GM18502 (cell line): ENCODE measurements at regions not wholly inside any gene's neighbourhood (a gene's known extent, or its start where the extent isn't known, plus 50 kb on each side); places are given as distances from the start of the nearest gene placed in this dataset.

Experiments
- ATAC-seq: cut with Tn5 transposase; IDR thresholded peaks from one replicate; pipeline ENCODE4 v1.9.1; 2021; ENCODE audit warnings: mild to moderate bottlenecking; ENCODE audit not compliant: unreplicated experiment, poor library complexity

DNA sequence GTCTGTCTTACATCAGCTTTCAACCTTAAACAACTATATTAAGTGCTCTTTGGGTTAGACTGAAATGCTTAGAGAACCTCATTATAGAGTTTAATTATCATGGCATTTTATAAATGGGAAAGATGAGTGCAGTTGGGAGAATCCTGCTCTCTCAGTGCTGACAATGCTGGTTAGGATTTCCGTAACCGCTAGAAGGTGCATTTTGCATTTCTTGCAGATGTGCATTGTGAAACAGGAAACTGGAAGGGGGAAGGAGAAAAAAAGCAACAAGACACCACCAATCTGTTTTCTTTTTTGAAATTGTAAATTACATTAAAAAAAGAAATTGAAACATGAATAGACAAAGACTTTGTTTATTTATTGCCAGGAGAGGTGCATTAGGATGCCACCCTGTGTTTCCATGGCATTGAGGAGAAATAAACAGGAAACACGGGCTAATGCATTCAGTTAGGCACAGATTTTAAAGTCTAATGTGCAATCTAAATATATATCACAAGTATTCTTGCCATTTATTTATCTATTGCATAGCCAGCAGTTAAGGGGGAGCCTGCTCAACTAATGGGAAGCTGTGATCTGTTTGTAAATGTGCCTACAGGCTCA lies 478.9 kb downstream of the PSAT1 start:
- no peak for ATAC-seq

DNA sequence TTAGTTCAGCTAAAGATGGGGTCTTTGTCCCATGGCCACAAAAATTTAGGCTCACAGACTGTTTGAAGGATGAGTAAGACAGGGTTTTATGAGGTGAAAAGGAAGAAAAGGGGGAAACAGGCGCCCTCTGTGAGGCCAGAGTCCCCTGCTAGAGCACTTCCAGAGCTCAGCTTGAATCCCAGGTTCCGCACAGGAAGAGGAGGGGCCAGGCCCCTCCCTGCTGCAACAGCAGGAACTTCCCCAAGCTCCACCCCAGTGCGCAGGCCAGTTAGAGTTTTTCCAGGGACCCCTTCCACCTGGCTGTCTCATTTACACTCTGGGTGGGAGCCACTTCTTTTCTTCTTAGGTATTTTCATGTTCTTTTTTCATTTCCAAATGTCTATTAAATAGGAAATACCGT lies 480.8 kb downstream of the PSAT1 start:
- ATAC-seq: no peak

DNA sequence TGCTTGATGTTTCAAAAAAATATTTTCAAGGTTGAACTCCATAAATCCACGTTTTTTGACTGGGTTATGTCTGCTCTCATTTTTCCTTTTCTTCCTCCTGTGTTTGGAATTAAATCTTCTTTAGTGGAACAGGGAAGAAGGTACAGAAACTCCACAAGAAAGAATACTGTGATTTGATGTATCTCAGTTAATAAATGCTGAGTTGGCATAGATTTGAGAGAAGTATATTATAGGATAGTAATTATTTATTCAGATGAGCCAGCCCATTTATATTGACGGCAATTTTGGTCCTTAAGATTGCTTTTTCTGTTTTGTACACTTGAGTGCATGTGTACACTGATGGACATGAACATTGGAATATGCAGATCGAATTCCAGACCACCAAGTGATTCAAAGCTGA lies 481.4 kb downstream of the PSAT1 start:
- no peak for ATAC-seq

DNA sequence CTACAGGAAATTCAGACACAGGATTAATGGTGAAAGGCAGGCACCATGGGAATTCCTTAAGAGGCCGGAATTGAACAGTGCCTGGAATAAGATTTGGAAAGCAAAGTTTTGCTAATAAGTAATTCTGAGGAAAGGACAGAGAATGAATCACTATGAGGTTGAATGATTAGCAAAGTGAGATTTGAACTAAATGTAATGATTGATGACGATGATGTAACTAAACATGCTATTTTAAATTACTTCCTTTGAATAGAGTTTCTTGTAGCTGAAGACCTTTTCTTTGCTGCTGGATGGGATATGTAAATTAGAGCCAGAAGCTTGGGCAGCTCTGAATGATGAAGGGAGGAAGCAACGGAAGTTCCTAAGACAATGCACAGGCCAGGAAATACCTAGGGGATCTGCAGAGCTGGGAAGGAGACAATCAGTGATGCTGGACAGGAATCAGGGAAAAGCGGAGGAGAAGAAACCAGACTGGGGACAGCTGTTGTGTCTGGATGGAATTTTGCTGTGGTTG lies 482.0 kb downstream of the PSAT1 start:
- ATAC-seq: no peak

DNA sequence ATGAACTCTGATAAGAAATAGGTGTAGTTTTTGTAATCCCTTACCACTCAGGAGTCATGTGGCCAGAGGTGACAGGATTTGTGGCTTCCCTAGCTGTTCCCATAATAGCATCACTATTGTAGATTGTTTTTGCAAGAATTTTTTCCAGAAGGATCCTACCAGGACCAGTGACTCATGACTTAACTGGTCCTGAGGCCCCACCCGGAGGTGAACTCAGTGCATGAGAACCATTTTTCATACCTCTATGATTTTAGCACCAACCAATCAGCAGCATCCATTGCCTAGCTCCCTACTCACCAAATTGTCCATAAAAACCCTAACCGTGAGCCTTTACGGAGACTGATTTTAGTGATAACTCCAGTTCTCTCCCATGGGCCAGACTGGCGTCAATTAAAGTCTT lies 484.8 kb downstream of the PSAT1 start:
- ATAC-seq: no peak

DNA sequence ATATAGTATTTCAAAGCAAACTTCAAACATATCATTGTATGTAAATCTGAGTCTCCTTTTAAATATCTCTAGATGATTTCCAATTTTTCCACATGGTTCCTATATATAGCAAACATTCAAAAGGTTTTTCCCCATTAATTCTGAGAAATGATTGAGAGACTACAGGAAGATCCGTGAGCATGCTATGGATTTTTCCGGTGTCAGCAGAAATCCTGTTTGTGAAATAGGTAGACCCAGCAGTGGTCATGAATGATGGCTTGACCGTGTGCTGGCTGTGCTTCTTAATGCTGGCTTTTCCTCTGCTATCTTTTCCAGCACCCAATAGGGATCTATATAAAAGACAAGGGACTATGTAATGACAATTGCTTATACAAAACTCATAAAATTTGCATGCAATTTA lies 485.3 kb downstream of the PSAT1 start:
- no peak for ATAC-seq

DNA sequence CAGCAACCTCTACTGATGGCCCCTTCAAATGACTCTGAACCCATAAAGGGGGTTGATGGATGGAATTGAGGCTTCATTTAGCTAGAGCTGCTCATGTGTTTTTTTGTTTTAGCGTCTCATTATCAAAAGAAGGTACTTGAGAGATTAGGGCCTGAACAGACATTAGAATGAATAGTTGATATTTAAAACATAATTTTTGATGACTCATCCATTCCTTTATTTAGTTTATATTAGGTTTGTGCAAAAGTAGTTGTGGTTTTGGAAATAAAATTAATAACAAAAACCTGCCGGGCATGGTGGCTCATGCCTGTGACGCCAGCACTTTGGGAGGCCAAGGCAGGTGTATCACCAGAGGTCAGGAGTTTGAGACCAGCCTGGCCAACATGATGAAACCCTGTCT lies 485.9 kb downstream of the PSAT1 start:
- no peak for ATAC-seq

DNA sequence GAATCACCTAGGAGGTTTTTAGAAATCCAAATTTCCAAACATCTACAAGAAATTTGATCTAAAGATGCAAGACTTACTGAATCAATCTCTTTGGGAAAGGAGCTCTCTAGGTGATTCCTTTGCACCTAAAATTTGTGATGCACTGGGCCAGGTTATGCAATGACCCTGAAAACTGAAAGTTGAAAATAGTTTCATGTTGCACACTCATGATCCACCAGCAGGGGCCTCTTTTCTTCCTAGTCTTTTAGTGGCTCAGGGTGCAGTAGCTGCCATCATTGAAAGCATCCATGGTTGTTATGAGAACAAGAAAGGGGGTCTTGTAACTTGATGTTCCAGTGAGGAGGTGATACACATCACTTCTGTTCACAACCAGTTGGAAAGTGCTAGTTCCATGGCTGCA lies 486.8 kb downstream of the PSAT1 start:
- no peak for ATAC-seq

DNA sequence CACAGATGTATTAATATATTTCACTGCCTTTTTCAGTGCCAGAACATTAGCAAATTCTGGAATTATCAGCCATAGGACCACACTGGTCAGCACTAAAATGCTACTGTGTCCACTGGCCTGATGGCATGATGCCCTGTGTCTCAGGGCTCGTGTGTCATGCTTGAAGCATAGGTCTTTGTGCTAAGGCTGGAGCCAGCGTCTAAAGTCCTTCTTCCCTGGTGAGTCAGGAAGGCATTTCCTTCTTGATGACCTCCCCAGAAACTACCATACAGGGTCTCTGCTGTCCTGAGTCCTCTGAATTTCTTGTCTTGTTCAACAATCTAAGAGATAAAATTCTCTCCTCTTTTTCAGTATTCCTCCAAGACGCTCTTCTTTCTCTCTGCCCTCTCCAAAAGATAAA lies 489.9 kb downstream of the PSAT1 start:
- ATAC-seq: no peak

DNA sequence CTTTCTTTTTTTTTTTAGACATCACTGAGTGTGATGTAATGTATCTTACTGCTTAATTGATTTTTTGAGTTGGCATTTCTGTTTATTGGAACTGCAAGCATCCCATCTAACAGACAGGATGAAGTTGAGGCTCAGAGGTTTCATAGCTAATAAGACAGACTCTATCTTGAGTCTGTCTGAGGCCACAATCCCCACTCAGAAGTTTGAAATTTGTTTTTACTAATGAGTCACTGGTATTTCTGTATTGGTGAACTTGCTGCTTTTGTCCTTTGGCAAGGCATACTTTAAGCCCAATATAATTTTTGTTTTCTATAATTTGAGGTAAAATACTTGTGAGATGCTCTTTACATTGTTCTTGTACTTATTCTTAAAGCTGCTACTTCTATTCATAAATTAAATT lies 491.2 kb downstream of the PSAT1 start:
- ATAC-seq: no peak

DNA sequence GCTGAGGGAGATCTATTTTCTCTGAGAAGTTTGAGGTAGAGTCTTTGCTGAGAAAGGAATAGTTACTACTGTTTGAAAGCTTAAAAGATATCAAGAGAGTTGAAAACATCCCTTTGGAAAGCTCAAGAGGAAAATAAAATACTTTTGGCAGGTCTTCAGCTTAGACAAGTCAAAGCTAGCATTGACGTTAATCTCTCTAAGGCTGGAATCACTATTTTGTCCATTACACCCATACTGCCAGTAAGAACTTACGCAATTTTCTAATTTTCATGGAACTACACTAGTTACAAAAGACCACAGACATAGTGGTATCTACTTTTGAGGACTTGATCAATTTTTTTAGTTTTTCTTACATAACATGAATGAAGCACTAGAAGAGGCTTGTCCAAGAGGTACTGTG lies 494.9 kb downstream of the PSAT1 start:
- ATAC-seq: no peak

DNA sequence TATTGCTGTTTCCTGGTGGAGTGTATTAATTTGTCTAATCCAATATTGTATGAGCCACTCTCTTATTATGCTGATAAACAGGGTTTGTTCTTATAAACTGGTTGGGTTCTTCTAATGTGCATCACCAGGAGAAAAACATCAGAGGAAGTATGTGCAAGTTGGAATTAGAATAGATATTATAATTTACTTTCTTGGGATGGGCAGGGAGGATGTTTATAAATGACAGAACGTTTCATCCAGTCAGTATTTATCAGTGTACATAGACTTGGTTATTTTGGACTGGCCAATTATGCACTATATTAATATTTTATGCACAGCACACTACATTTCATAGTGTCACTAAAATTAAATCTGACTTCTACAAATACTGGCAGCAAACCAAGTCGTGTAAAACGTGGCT lies 495.8 kb downstream of the PSAT1 start:
- no peak for ATAC-seq

DNA sequence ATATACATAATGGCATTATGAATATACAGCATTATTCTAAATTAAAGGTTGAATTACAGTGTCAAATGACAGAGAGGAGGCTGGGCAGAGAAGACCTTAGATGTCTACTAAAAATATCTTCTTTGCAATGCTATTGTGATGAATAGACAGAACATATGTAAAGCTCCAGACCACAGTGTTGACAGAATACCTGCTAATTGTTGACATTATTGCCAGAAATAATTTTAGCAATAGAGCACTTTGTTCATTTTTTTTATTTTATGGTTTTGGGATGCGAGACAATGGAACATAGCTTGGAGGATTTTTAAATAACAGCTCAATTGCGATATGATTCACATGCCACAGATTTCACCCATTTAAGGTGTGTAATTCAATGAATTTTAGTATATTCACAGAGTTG lies 508.8 kb downstream of the PSAT1 start:
- no peak for ATAC-seq

DNA sequence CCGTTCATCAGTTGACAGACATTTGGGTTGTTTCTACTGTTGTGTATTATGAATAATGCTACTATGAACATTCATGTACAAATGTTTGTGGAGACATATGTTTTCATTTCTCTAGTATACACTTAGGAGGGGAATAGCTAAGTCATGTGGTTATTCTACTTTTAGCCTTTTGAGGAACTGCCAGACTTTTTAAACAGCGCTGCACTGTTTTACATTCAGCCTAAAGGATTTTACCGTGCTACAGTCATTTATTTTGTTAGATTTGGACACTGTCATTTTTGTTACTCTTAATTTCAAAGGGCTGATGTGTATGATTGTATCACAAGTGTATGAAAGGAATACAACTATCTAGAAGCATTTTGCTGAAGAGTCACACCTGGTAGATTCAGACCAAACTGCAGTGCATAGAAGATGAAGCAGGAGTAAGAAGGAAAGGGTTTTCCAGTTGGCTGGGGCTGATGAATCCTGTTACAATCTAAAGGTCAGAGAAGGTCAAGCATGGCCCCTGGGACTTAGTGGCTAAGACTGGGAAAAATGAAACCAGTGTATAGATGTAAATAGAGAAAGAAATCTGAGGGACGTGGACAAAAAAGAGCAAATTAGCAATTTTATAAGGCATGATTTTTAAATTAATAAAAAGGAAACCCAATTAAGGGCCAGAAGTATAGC lies 509.7 kb downstream of the PSAT1 start:
- no peak for ATAC-seq

DNA sequence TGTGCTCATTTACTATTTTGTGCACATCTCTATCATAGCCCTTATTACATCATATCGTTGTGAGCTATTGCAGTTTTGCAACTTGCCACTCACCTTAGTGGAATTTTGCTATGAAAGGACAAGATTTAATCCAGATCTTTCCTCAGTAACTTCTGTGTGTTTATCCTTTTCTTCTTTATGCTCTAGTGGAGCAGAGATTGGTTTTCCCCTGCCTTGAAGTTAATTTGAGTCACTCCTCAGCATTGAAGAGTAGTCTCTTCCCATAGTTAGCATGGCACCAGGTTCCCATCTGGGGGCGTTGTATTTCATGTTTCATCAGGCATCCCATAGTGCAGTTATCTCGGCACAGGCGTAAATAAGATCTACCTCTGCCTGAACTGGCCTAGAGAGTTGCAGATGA lies 510.4 kb downstream of the PSAT1 start:
- no peak for ATAC-seq

DNA sequence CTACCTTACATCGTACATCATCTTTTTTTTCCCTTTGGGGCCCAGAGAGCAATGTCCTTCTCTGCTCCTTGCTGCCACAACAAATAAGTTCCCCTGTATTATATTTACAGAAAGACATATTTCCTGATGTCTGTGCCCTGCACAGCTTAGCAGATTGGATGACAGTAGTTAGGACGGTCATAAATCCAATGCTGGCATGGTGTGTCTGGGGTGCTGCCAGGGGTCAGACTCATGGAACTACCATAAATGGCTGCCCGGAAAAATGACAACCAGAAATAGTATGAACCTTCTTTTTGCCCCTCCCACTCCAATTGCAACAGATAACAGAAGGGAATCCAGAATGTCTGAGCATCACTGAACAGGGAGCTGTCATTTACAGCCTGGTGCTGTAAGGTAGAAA lies 511.1 kb downstream of the PSAT1 start:
- ATAC-seq: no peak

DNA sequence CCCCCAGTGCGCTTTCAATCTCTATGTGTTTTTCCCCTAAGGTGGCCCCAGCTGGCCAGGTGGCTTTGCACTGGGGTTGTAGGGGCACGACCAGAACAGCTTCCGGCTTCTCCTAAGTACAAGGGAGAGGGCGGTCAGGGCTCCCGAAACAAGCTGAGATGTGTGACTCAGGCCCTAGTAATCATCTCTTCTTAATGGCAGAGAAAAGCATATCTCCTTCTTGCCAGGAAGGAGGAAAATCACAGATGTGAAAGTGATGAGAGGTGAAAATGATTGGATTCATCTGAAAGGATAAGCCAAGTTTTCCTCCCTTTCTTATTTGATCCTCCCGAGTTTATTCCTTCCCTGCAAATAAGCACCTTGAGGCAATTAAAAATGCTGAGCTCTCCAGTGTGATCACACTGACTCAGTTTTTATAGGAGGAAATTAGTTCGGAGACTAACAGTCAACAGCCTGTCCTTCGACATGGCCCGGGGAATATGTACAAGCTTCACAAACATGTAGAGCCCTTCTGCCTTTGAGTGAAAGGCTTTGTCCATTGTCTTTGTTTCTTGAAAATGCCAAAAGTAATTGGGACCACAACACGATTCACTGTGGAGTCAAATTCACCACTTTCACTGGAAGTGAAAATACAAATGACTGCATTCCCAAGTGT lies 514.8 kb downstream of the PSAT1 start:
- no peak for ATAC-seq

DNA sequence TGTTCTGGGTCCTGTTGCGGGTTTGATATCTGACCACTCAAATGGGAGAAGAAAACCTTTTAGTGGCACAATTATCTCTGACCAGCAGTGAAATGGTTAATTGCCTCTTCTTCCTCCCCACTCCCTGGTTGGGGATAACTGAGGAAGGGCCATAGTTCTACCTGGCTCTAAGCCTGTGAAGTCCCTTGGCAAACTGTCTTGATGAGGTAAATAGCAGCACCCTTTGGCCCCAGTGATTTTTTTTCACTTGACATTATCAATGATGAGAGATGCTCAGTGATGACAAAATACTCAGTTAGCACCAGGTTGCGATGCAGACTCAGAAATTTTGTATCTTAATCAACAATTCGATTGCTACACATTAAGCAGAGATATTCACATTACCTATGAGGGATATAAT lies 515.7 kb downstream of the PSAT1 start:
- no peak for ATAC-seq

DNA sequence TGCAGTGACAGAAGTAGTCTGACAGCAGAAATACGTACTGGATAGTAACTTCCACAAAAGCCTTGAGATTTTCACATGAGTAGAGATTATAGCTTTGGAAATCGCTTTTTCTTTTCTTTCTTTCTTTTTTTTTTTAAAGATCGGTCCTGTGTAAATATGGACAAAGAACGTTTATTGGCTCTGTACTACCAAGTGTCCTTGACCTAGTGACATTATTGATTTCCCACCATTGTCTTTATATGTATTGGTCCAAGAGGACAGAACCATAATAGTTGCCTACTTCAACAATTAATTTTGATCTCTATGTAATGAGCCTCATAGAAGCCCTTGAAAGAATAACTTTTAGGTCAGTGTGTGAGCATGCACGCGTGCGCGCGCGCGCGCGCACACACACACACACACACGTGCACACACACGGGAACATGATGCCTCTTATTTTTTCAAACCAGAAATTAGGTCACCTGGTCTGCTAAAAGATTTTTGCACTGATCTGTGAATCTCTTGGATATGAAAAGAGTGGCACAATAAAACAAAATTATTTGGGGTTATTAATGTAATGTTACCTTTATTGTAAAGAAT lies 516.8 kb downstream of the PSAT1 start:
- ATAC-seq: no peak

DNA sequence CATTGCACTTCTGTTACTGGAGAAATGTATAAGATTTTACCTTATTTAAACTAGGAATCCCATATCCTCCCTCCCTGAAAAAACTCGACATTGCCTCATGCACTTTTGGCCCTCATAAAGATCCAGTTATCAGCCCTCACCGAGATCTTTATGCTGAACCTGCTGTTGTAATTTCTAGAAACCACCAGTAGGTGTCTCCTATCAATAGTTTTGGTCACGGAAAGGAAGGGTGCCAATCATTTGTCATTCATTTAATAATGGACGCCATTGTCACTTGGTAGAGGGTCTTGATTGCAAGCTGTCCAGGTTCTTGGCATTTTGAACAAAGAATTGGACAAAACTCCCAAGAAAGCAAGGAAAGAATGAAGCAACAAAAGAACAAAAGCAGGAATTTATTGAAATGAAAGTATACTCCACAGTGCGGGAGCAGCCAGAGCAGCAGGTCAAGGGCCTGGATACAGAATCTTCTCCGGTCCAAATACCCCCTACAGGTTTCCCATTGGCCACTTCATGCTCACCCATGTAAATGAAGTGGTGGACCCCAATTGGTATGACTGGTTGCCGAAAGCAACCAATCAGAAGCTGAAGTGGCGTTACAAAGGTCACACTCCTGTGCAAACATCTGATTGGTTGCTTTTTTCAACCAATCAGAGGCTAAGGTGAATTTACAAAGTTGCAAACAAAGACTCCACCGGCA lies 524.3 kb downstream of the PSAT1 start:
- peak; percentile 80 for ATAC-seq

DNA sequence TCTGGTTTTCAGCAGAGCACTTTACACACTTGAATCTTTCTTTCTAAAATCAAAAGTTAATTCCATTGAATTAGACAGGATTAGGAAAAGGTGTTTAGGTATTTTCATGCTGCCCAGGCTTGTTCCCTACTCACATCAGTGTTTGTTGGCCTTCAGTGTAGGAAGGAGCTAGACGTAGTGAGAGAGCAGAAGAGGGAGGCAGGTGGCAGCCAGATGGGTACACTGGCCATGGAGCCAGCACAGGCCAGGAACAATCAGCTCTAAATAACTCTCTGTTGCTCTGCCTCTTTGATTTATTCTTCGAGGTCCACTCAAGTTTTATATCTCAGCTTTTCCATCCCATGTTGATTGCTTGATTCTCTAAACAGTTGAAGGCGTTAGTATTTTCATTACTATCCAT lies 529.6 kb downstream of the PSAT1 start:
- no peak for ATAC-seq
